HepG2 (cell line): ENCODE measurements at regions not wholly inside any gene's neighbourhood (a gene's known extent, or its start where the extent isn't known, plus 50 kb on each side); places are given as distances from the start of the nearest gene placed in this dataset.

Experiments
- ATAC-seq: fragments of 200-7000 bp; cut with Tn5 transposase; 3 replicates; pipeline ENCODE4 v1.9.1; 2020; ENCODE audit warnings: mild to moderate bottlenecking, moderate library complexity
- BruUV-seq: library from RNA; stranded (reverse); fragments of 400-500 nt; replicated peaks from 2 replicates; lab custom pipeline; 2021; lab: Mats Ljungman, UMichigan
- CTCF ChIA-PET: fragments of 300-600 bp; formaldehyde crosslinking; extraction: SDS; loops from one replicate; lab custom pipeline; 2021; ENCODE audit warnings: low total read pairs, inconsistent platforms, low intra/inter-chr PET ratio; lab: Yijun Ruan, JAX
- POLR2A ChIA-PET: fragments of 350-600 bp; sonication (Branson Sonifier 250); formaldehyde crosslinking; loops from one replicate; lab custom pipeline; 2020; ENCODE audit warnings: antibody characterized with exemption, inconsistent platforms; lab: Yijun Ruan, JAX
- DNase-seq: peaks from one replicate; pipeline ENCODE4 v3.0.0-alpha.2; 2015; ENCODE audit warnings: low spot score
- FAIRE-seq: peaks from 3 replicates; lab custom pipeline; 2011; peaks lifted over from hg19 to GRCh38; lab: Jason Lieb, UNC
- H2AFZ ChIP-seq: one replicate; pipeline ENCODE4 v1.6.1; 2011; ENCODE audit warnings: low read length, inconsistent platforms
- H3K27ac ChIP-seq: fragments of 300-600 bp; 3 replicates; pipeline ENCODE4 v1.8.0; 2011; ENCODE audit warnings: mixed run types, mild to moderate bottlenecking, mixed read lengths, low read length, inconsistent platforms; ENCODE audit not compliant: insufficient read depth; ENCODE audit errors: extremely low read length
- H3K27me3 ChIP-seq, 2 experiments: fragments of 200-600 bp in 1 of 2; 2 replicates in 1 of 2; 3 replicates in 1 of 2; pipeline versions ENCODE4 v1.6.0 to v1.8.0; 2011; ENCODE audit warnings: low read length in 2 of 2, mild to moderate bottlenecking in 2 of 2, moderate library complexity in 2 of 2, inconsistent platforms in 1 of 2; ENCODE audit not compliant: insufficient read depth in 2 of 2, control insufficient read depth in 1 of 2
- H3K36me3 ChIP-seq, 2 experiments: fragments of 200-600 bp in 1 of 2; replicated peaks in 1 of 2; 2 replicates in 1 of 2; 3 replicates in 1 of 2; pipeline versions ENCODE4 v1.5.1 to v1.8.0; 2011; ENCODE audit warnings: low read length in 2 of 2, inconsistent platforms in 1 of 2; ENCODE audit not compliant: insufficient read depth in 2 of 2, control insufficient read depth in 1 of 2
- H3K4me1 ChIP-seq: 2 replicates; pipeline ENCODE4 v1.5.1; 2012; ENCODE audit warnings: low read length, inconsistent platforms; ENCODE audit not compliant: insufficient read depth
- H3K4me2 ChIP-seq: 2 replicates; pipeline ENCODE4 v1.6.0; 2011; ENCODE audit warnings: low read depth, low read length, inconsistent platforms
- H3K4me3 ChIP-seq, 3 experiments: fragments of 200-600 bp in 1 of 3; sonication (generic), shearing (Covaris generic) in 1 of 3; replicated peaks in 1 of 3; 2 replicates each; pipeline ENCODE4 v1.5.1; 2011 to 2016; ENCODE audit warnings: low read length in 3 of 3, inconsistent platforms in 2 of 3, low read depth in 2 of 3, mild to moderate bottlenecking in 2 of 3, control low read depth in 1 of 3, mixed read lengths in 1 of 3; ENCODE audit not compliant: insufficient read depth in 1 of 3
- H3K79me2 ChIP-seq: one replicate; pipeline ENCODE4 v1.6.1; 2011; ENCODE audit warnings: low read length, inconsistent platforms; ENCODE audit not compliant: insufficient read depth
- H3K9ac ChIP-seq: 2 replicates; pipeline ENCODE4 v1.6.0; 2011; ENCODE audit warnings: mild to moderate bottlenecking, low read depth, low read length, inconsistent platforms; ENCODE audit not compliant: insufficient read depth
- H3K9me3 ChIP-seq: 2 replicates; pipeline ENCODE4 v1.5.1; 2012; ENCODE audit warnings: mild to moderate bottlenecking, low read length
- H4K20me1 ChIP-seq: 2 replicates; pipeline ENCODE4 v1.6.0; 2011; ENCODE audit warnings: inconsistent platforms, mild to moderate bottlenecking, low read length, moderate library complexity; ENCODE audit not compliant: insufficient read depth
- ADNP ChIP-seq: sonication (generic); formaldehyde crosslinking; IDR thresholded peaks from 2 replicates; pipeline ENCODE4 v1.4.0; 2020; ENCODE audit warnings: missing genetic modification reagents
- BRCA1 ChIP-seq: sonication (generic); formaldehyde crosslinking; IDR thresholded peaks from 2 replicates; pipeline ENCODE4 v1.4.0; 2020; ENCODE audit warnings: missing genetic modification reagents
- GRHL1 ChIP-seq: sonication (generic); formaldehyde crosslinking; conservative IDR thresholded peaks from 2 replicates; pipeline ENCODE4 v1.8.0; 2022; ENCODE audit warnings: missing genetic modification reagents
- MLX ChIP-seq: IDR thresholded peaks from 2 replicates; pipeline ENCODE4 v1.6.1; 2016
- MXD3 ChIP-seq: IDR thresholded peaks from 2 replicates; pipeline ENCODE4 v1.6.1; 2016; ENCODE audit warnings: mild to moderate bottlenecking, missing biosample characterization, missing genetic modification reagents
- NFE2L1 ChIP-seq: sonication (generic); formaldehyde crosslinking; IDR thresholded peaks from 2 replicates; pipeline ENCODE4 v1.4.0; 2020; ENCODE audit warnings: missing genetic modification reagents, mild to moderate bottlenecking, borderline replicate concordance
- TCF7L2 ChIP-seq: IDR thresholded peaks from 2 replicates; pipeline ENCODE4 v1.6.1; 2011; ENCODE audit warnings: mild to moderate bottlenecking, low read depth, low read length, moderate library complexity
- ZBTB33 ChIP-seq: sonication (generic); formaldehyde crosslinking; IDR thresholded peaks from 2 replicates; pipeline ENCODE4 v1.4.0; 2020; ENCODE audit warnings: missing genetic modification reagents
- ZBTB7B ChIP-seq: sonication (generic); formaldehyde crosslinking; IDR thresholded peaks from 2 replicates; pipeline ENCODE4 v1.4.0; 2020; ENCODE audit warnings: missing genetic modification reagents
- ZNF354B ChIP-seq: sonication (generic); formaldehyde crosslinking; IDR thresholded peaks from 2 replicates; pipeline ENCODE4 v1.8.0; 2022; ENCODE audit warnings: mild to moderate bottlenecking, missing genetic modification reagents
- ZSCAN21 ChIP-seq: sonication (generic); formaldehyde crosslinking; IDR thresholded peaks from 2 replicates; pipeline ENCODE4 v1.8.0; 2022; ENCODE audit warnings: mild to moderate bottlenecking, missing genetic modification reagents, moderate library complexity, borderline replicate concordance
- ZSCAN31 ChIP-seq: sonication (generic); formaldehyde crosslinking; IDR thresholded peaks from 2 replicates; pipeline ENCODE4 v1.5.0; 2020; ENCODE audit warnings: low read depth, mild to moderate bottlenecking, missing genetic modification reagents
- WGBS: methylation state at CpG from one replicate; pipeline ENCODE4 v1.1.6; 2017; ENCODE audit warnings: low lambda C conversion rate; 5-methylcytosine and 5-hydroxymethylcytosine counted together
- in situ Hi-C: cut with HindIII; loops from 2 replicates; pipeline ENCODE4 v1.10.0; 2017; ENCODE audit warnings: low pct_unique_long_range_greater_than_20kb; ENCODE audit not compliant: extremely low pct_ligation_motif_present
- intact Hi-C: fragments of 100-400 bp; cut with micrococcal nuclease; formaldehyde crosslinking; loops from one replicate; pipeline ENCODE4 v1.10.0; 2022; ENCODE audit not compliant: unreplicated experiment

- no peak overlapping the region for H3K9ac ChIP-seq
- no peak for DNase-seq
- no peak for TF ChIP-seq ZBTB7B (CRISPR knock-in tag)
- no peak for TF ChIP-seq ZSCAN21 (CRISPR knock-in tag)
- TF ChIP-seq, all 625 proteins: peak for 0
- FAIRE-seq (no peak), ATAC-seq (no peak)
- H3K79me2 ChIP-seq, result no peaks in the 10 kb centered on the region
- 13% methylated on average over 7 of the region's 7 CpGs for WGBS
- H3K36me3 ChIP-seq, result no peaks in the 10 kb centered on the region
- CTCF ChIA-PET, result no interaction called here
- no peak overlapping the region for H3K27ac ChIP-seq
- H4K20me1 ChIP-seq, result no peaks in the 10 kb centered on the region
- H2AFZ ChIP-seq, result no peak overlapping the region
- BruUV-seq, result no TSS peak
- POLR2A ChIA-PET, result no interaction called here
- no peak overlapping the region for H3K4me2 ChIP-seq
- intact Hi-C loops (no loop called here), in situ Hi-C loops (no loop called here)
- H3K27me3 ChIP-seq, result no peaks in the 10 kb centered on the region
- no peak overlapping the region for H3K4me3 ChIP-seq
- no peaks in the 10 kb centered on the region for H3K9me3 ChIP-seq
- H3K4me1 ChIP-seq, result peaks cover 7% of the 10 kb centered on the region; the same call in 1 of the 2 replicates
Measured at GRCh38 chr13:91112201-91112923, 235.1 kb upstream of the MIR17HG start.

- in situ Hi-C loops (no loop called here), intact Hi-C loops (no loop called here)
- H3K27ac ChIP-seq, result no peak overlapping the region
- H3K27me3 ChIP-seq, result no peaks in the 10 kb centered on the region
- BruUV-seq, result no TSS peak
- no peaks in the 10 kb centered on the region for H4K20me1 ChIP-seq
- no peaks in the 10 kb centered on the region for H3K9me3 ChIP-seq
- WGBS, result 91% methylated on average over 1 of the region's 1 CpG
- ChIA-PET CTCF (no interaction called here), POLR2A (no interaction called here)
- H3K79me2 ChIP-seq, result no peaks in the 10 kb centered on the region
- no peaks in the 10 kb centered on the region for H3K36me3 ChIP-seq
- H3K9ac ChIP-seq, result no peak overlapping the region
- H2AFZ ChIP-seq, result no peak overlapping the region
- DNase-seq (no peak), FAIRE-seq (no peak), ATAC-seq (no peak)
- no peak overlapping the region for H3K4me3 ChIP-seq
- H3K4me1 ChIP-seq, result peaks cover 7% of the 10 kb centered on the region; the same call in 1 of the 2 replicates
- no peak overlapping the region for H3K4me2 ChIP-seq
- TF ChIP-seq MLX (no peak), BRCA1 (CRISPR knock-in tag) (no peak), TCF7L2 (no peak), MXD3 (CRISPR knock-in tag) (no peak), ADNP (CRISPR knock-in tag) (no peak), NFE2L1 (no peak), ZBTB33 (CRISPR knock-in tag) (no peak), ZNF354B (CRISPR knock-in tag) (no peak), GRHL1 (no peak), ZSCAN31 (CRISPR knock-in tag) (no peak)
Measured at GRCh38 chr13:91112924-91113277, 234.6 kb upstream of the MIR17HG start.
